ENCODE measurements at regions not wholly inside any gene's neighbourhood (a gene's known extent, or its start where the extent isn't known, plus 50 kb on each side); places are given as distances from the start of the nearest gene placed in this dataset.

GRCh38 chr2:147499785-147500184, 345.0 kb upstream of the ACVR2A start:
- no TSS peak for BruUV-seq (replicated peaks)
- DNase-seq (ENCODE audit: low spot score), result no peak
- CTCF ChIA-PET, result no interaction called here
- H3K4me1 ChIP-seq (ENCODE audit: insufficient read depth, low read length, poor library complexity, severe bottlenecking), result no peaks in the 10 kb centered on the region
- no peak for TF ChIP-seq CTCF (conservative IDR thresholded peaks at IDR 0.05; ENCODE audit: low read depth, low read length)
- no peak for TF ChIP-seq EZH2 (IDR thresholded peaks at IDR 0.05; ENCODE audit: borderline replicate concordance, low read depth, low read length, poor library complexity, severe bottlenecking)
- H3K27ac ChIP-seq (ENCODE audit: low read depth, low read length, poor library complexity, severe bottlenecking), result no peak overlapping the region
- no peak overlapping the region for H3K4me3 ChIP-seq (ENCODE audit: low read depth, low read length, poor library complexity, severe bottlenecking)
- no peaks in the 10 kb centered on the region for H3K36me3 ChIP-seq (ENCODE audit: insufficient read depth, low read length, poor library complexity, severe bottlenecking)
- H3K27me3 ChIP-seq (replicated peaks; ENCODE audit: insufficient read depth, low read depth, low read length, poor library complexity), result no peaks in the 10 kb centered on the region
- intact Hi-C loops (cut with micrococcal nuclease; ENCODE audit: unreplicated experiment), result no loop called here
- no peaks in the 10 kb centered on the region for H3K9me3 ChIP-seq (ENCODE audit: low read depth, low read length, poor library complexity, severe bottlenecking)
- POLR2A ChIA-PET (ENCODE audit: low non-redundant PET), result no interaction called here

GRCh38 chr2:147495734-147496133, 349.1 kb upstream of the ACVR2A start:
- no peak overlapping the region for H3K27ac ChIP-seq (ENCODE audit: low read depth, low read length, poor library complexity, severe bottlenecking)
- H3K36me3 ChIP-seq (ENCODE audit: insufficient read depth, low read length, poor library complexity, severe bottlenecking), result no peaks in the 10 kb centered on the region
- intact Hi-C loops (cut with micrococcal nuclease; ENCODE audit: unreplicated experiment), result no loop called here
- no peak for TF ChIP-seq EZH2 (IDR thresholded peaks at IDR 0.05; ENCODE audit: borderline replicate concordance, low read depth, low read length, poor library complexity, severe bottlenecking)
- H3K9me3 ChIP-seq (ENCODE audit: low read depth, low read length, poor library complexity, severe bottlenecking), result no peaks in the 10 kb centered on the region
- POLR2A ChIA-PET (ENCODE audit: low non-redundant PET), result no interaction called here
- H3K4me3 ChIP-seq (ENCODE audit: low read depth, low read length, poor library complexity, severe bottlenecking), result no peak overlapping the region
- CTCF ChIA-PET, result no interaction called here
- H3K4me1 ChIP-seq (ENCODE audit: insufficient read depth, low read length, poor library complexity, severe bottlenecking), result peaks cover 4% of the 10 kb centered on the region
- H3K27me3 ChIP-seq (replicated peaks; ENCODE audit: insufficient read depth, low read depth, low read length, poor library complexity), result no peaks in the 10 kb centered on the region
- BruUV-seq (replicated peaks), result no TSS peak
- no peak for DNase-seq (ENCODE audit: low spot score)

- CTCF ChIA-PET, result no interaction called here
- intact Hi-C loops (cut with micrococcal nuclease; ENCODE audit: unreplicated experiment), result no loop called here
- Histone ChIP-seq H3K4me3 (ENCODE audit: low read depth, low read length, poor library complexity, severe bottlenecking) (no peak overlapping the region), H3K9me3 (ENCODE audit: low read depth, low read length, poor library complexity, severe bottlenecking) (no peaks in the 10 kb centered on the region), H3K27me3 (replicated peaks; ENCODE audit: insufficient read depth, low read depth, low read length, poor library complexity) (no peaks in the 10 kb centered on the region), H3K27ac (ENCODE audit: low read depth, low read length, poor library complexity, severe bottlenecking) (no peak overlapping the region), H3K4me1 (ENCODE audit: insufficient read depth, low read length, poor library complexity, severe bottlenecking) (peaks cover 11% of the 10 kb centered on the region), H3K36me3 (ENCODE audit: insufficient read depth, low read length, poor library complexity, severe bottlenecking) (no peaks in the 10 kb centered on the region)
- TF ChIP-seq EZH2 (IDR thresholded peaks at IDR 0.05; ENCODE audit: borderline replicate concordance, low read depth, low read length, poor library complexity, severe bottlenecking) (no peak), CTCF (conservative IDR thresholded peaks at IDR 0.05; ENCODE audit: low read depth, low read length) (no peak)
- no peak for DNase-seq (ENCODE audit: low spot score)
- POLR2A ChIA-PET (ENCODE audit: low non-redundant PET), result no interaction called here
- no TSS peak for BruUV-seq (replicated peaks)
These were observed 352.4 kb upstream of the ACVR2A start for GRCh38 chr2:147492471-147492870.

GRCh38 chr2:147491506-147491905, 353.3 kb upstream of the ACVR2A start:
- Histone ChIP-seq H3K36me3 (ENCODE audit: insufficient read depth, low read length, poor library complexity, severe bottlenecking) (no peaks in the 10 kb centered on the region), H3K4me3 (ENCODE audit: low read depth, low read length, poor library complexity, severe bottlenecking) (no peak overlapping the region), H3K27me3 (replicated peaks; ENCODE audit: insufficient read depth, low read depth, low read length, poor library complexity) (no peaks in the 10 kb centered on the region), H3K9me3 (ENCODE audit: low read depth, low read length, poor library complexity, severe bottlenecking) (no peaks in the 10 kb centered on the region), H3K4me1 (ENCODE audit: insufficient read depth, low read length, poor library complexity, severe bottlenecking) (peaks cover 11% of the 10 kb centered on the region), H3K27ac (ENCODE audit: low read depth, low read length, poor library complexity, severe bottlenecking) (no peak overlapping the region)
- intact Hi-C loops (cut with micrococcal nuclease; ENCODE audit: unreplicated experiment), result no loop called here
- no TSS peak for BruUV-seq (replicated peaks)
- CTCF ChIA-PET, result no interaction called here
- POLR2A ChIA-PET (ENCODE audit: low non-redundant PET), result no interaction called here
- no peak for TF ChIP-seq EZH2 (IDR thresholded peaks at IDR 0.05; ENCODE audit: borderline replicate concordance, low read depth, low read length, poor library complexity, severe bottlenecking)
- TF ChIP-seq CTCF (conservative IDR thresholded peaks at IDR 0.05; ENCODE audit: low read depth, low read length), result no peak
- DNase-seq (ENCODE audit: low spot score), result no peak
